ENCODE measurements at regions not wholly inside any gene's neighbourhood (a gene's known extent, or its start where the extent isn't known, plus 50 kb on each side); places are given as distances from the start of the nearest gene placed in this dataset.

GRCh38 chrX:6371353-6371752 is 142.7 kb upstream of the NLGN4X start:
- no peak for DNase-seq (ENCODE audit: low spot score)
- intact Hi-C loops (cut with DNase I) = no loop called here

- DNase-seq (ENCODE audit: low spot score) = no peak
- intact Hi-C loops (cut with DNase I) = no loop called here
These were observed 134.5 kb upstream of the NLGN4X start for GRCh38 chrX:6363188-6363587.

GRCh38 chrX:6325437-6325836 is 96.8 kb upstream of the NLGN4X start:
- intact Hi-C loops (cut with DNase I) = no loop called here
- no peak for DNase-seq (ENCODE audit: low spot score)

GRCh38 chrX:6313356-6313755 is 84.7 kb upstream of the NLGN4X start:
- no peak for DNase-seq (ENCODE audit: low spot score)
- intact Hi-C loops (cut with DNase I) = no loop called here

- intact Hi-C loops (cut with DNase I) = no loop called here
These were observed 82.9 kb upstream of the NLGN4X start for GRCh38 chrX:6311540-6311939.

GRCh38 chrX:6307156-6307555 is 78.5 kb upstream of the NLGN4X start:
- intact Hi-C loops (cut with DNase I) = no loop called here
- no peak for DNase-seq (ENCODE audit: low spot score)

More at GRCh38 chrX:6311540-6311939, 82.9 kb upstream of the NLGN4X start:
- DNase-seq (ENCODE audit: low spot score) = no peak

- intact Hi-C loops (cut with DNase I) = loop anchor here in 1 of 2 donors (5.0 kb wide), 1 partner anchor 1337 kb away; no protein-coding TSS in a partner anchor
- DNase-seq (ENCODE audit: low spot score) = no peak
These were observed 71.1 kb upstream of the NLGN4X start for GRCh38 chrX:6299724-6300123.

GRCh38 chrX:6293716-6294115 is 65.0 kb upstream of the NLGN4X start:
- intact Hi-C loops (cut with DNase I) = no loop called here
- DNase-seq (ENCODE audit: low spot score) = no peak

GRCh38 chrX:6292599-6292998 is 63.9 kb upstream of the NLGN4X start:
- intact Hi-C loops (cut with DNase I) = no loop called here
- no peak for DNase-seq (ENCODE audit: low spot score)

GRCh38 chrX:6291444-6291843 is 62.8 kb upstream of the NLGN4X start:
- intact Hi-C loops (cut with DNase I) = no loop called here
- no peak for DNase-seq (ENCODE audit: low spot score)

GRCh38 chrX:6283826-6284225 is 55.2 kb upstream of the NLGN4X start:
- DNase-seq (ENCODE audit: low spot score) = no peak
- intact Hi-C loops (cut with DNase I) = no loop called here

GRCh38 chrX:6279277-6279909 is 50.7 kb upstream of the NLGN4X start:
- DNase-seq (ENCODE audit: low spot score) = no peak
- intact Hi-C loops (cut with DNase I) = no loop called here

Small RNAs in the stretch of these regions (microRNA-seq; reads per million reads assigned to microRNA genes)
- gene MIR4770 (ENCODE audit: borderline microRNAs expressed in 2 of 2) = 10.6 to 19.6 reads per million in 2 donors

All from posterior vena cava (tissue), 2 donors.